ENCODE measurements at regions not wholly inside any gene's neighbourhood (a gene's known extent, or its start where the extent isn't known, plus 50 kb on each side); places are given as distances from the start of the nearest gene placed in this dataset.
"Not testable (repeated sequence)": the region's sequence is repeated elsewhere in the genome, so short reads cannot be mapped to it uniquely, and the experiment has no call there.

DNA sequence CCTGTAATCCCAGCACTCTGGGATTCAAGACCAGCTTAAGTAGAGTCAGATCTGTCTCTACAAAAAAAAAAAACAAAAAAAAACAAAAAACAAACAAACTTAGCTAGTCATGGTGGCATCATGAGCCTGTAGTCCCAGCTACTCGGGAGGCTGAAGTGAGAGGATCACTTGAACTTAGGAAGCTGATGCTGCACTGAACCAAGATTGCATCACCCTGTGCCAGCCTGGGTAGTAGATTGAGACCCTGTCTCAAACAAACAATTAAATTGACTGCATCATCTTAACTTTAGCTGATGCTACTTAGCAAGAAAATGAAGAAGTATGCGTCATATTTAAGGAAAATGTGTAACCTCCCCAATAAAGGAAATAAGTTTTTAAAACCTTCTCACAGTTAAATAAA, 136.6 kb upstream of the ATXN7L3B start:
- DNase-seq: no peak
- TF ChIP-seq, protein P1, sequence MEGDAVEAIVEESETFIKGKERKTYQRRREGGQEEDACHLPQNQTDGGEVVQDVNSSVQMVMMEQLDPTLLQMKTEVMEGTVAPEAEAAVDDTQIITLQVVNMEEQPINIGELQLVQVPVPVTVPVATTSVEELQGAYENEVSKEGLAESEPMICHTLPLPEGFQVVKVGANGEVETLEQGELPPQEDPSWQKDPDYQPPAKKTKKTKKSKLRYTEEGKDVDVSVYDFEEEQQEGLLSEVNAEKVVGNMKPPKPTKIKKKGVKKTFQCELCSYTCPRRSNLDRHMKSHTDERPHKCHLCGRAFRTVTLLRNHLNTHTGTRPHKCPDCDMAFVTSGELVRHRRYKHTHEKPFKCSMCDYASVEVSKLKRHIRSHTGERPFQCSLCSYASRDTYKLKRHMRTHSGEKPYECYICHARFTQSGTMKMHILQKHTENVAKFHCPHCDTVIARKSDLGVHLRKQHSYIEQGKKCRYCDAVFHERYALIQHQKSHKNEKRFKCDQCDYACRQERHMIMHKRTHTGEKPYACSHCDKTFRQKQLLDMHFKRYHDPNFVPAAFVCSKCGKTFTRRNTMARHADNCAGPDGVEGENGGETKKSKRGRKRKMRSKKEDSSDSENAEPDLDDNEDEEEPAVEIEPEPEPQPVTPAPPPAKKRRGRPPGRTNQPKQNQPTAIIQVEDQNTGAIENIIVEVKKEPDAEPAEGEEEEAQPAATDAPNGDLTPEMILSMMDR (IDR thresholded peaks at IDR 0.05): no peak
- Histone ChIP-seq H3K27me3 (no peaks in the 10 kb centered on the region), H3K36me3 (no peaks in the 10 kb centered on the region), H3K4me3 (no peak overlapping the region), H3K27ac (no peak overlapping the region), H3K9me3 (no peaks in the 10 kb centered on the region), H3K4me1 (no peaks in the 10 kb centered on the region)
- intact Hi-C loops (cut with DNase I): no loop called here
- no peak for ATAC-seq

DNA sequence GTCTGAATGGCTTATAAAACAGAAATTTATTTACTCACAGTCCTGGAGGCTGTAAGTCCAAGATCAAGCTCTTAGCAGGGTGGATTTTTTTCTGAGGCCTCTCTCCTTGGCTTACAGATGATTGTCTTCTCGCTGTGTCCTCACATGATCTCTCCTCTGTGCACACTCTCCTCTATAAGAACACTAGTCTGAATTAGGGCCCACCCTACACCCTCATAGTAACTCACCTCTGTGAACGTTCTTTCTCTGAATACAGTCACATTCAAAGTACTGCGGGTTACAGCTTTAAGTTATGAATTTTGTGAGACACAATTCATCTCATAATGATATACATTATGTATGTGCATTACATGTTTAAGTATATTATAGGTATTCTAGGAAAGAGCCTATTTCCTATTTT, 135.7 kb upstream of the ATXN7L3B start:
- TF ChIP-seq, protein P1 (IDR thresholded peaks at IDR 0.05): no peak
- ATAC-seq: no peak
- H3K4me1 ChIP-seq: no peaks in the 10 kb centered on the region
- DNase-seq: no peak
- H3K27ac ChIP-seq: no peak overlapping the region
- H3K36me3 ChIP-seq: no peaks in the 10 kb centered on the region
- H3K4me3 ChIP-seq: no peak overlapping the region
- no peaks in the 10 kb centered on the region for H3K27me3 ChIP-seq
- H3K9me3 ChIP-seq: no peaks in the 10 kb centered on the region
- intact Hi-C loops (cut with DNase I): no loop called here

DNA sequence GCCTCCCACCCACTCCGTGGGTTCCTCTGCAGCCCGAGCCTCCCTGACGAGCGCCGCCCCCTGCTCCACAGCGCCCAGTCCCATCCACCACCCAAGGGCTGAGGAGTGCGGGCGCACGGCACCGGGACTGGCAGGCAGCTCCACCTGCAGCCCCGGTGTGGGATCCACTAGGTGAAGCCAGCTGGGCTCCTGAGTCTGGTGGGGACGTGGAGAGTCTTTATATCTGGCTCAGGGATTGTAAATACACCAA, 134.5 kb upstream of the ATXN7L3B start:
- H3K36me3 ChIP-seq; H3K27me3 ChIP-seq; H3K4me3 ChIP-seq; H3K27ac ChIP-seq; ATAC-seq; DNase-seq; H3K9me3 ChIP-seq; H3K4me1 ChIP-seq; intact Hi-C loops (cut with DNase I): not testable (repeated sequence)

DNA sequence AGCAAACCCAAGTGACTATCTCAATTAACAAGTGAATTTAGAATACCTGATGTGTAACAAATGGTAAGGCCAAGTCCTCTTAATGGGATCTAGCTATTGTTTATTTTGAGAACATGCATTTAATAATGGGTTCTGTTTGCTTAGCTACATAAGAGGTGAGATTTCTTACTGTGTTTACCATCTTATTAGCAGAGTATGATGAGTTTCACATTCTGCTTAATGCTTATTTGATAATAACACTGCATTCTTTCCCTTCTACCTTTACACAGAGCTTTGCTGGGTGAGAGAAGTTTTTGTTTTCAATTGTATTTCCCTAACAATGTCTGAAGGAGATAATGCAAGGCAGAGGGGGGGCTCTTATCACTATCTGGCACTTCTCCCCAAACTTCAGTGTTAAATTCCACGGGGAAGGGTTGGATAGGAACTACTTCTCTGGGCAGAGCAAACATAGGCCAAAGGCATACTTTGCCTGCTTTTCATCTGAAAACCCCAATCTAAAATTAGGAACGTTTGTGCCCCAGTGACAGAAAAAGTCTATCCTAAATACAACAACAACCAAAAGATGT, 129.0 kb upstream of the ATXN7L3B start:
- H3K36me3 ChIP-seq: no peaks in the 10 kb centered on the region
- no peak overlapping the region for H3K4me3 ChIP-seq
- H3K27ac ChIP-seq: no peak overlapping the region
- H3K9me3 ChIP-seq: no peaks in the 10 kb centered on the region
- TF ChIP-seq, protein P1 (IDR thresholded peaks at IDR 0.05): no peak
- intact Hi-C loops (cut with DNase I): no loop called here
- H3K27me3 ChIP-seq: no peaks in the 10 kb centered on the region
- DNase-seq (no peak), ATAC-seq (no peak)
- H3K4me1 ChIP-seq: no peaks in the 10 kb centered on the region

DNA sequence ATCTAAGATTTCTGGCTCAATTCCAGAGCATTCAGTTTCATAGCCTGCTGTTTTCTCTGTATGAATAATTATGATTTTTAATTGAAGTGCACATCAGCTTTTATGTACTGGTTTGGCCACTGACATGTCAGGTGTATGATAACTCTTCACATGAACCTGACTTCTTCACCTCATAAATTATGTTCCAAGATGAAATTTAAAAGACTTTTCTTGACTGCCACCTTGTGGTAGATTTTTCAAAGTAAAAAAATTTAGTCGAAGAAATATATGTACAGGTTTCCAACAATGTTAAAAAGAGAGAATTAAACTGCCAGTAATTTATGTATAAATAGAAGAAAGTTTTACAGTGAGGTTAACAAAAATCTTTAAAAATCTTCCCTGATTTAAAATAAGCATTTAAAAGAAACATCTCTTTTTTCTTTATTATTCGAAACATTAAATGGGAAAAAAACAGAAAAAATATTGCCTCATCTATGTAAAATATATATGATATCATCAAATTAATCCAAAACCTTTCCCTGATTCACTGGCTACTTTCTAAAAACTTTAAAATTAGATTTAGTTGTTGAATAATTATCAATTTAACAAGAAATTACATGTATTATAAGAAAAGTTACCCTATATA, 124.9 kb upstream of the ATXN7L3B start:
- Histone ChIP-seq H3K4me3 (no peak overlapping the region), H3K4me1 (no peaks in the 10 kb centered on the region), H3K27me3 (no peaks in the 10 kb centered on the region), H3K9me3 (no peaks in the 10 kb centered on the region), H3K36me3 (no peaks in the 10 kb centered on the region), H3K27ac (no peak overlapping the region)
- intact Hi-C loops (cut with DNase I): no loop called here
- ATAC-seq (no peak), DNase-seq (no peak)
- TF ChIP-seq, protein P1 (IDR thresholded peaks at IDR 0.05): peak; percentile 46

DNA sequence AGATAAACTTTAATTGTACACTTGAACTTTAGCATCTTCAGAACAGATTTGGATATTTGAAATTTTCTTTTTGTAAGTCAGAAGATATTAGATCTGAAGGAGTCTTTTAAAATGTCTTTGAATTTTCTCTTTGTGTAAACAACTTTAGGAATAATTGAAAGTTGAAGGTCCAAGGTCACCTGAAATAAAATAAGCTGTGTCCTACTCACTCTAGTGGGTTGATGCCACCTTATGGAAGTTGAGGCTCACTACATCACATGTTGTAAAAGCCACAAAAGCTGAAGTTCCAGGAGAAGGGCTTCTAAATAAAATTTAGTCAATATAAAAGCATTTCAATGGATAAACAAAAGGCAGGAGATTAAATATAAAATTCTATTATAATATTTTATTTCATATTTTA, 122.0 kb upstream of the ATXN7L3B start:
- H3K4me1 ChIP-seq: no peaks in the 10 kb centered on the region
- H3K36me3 ChIP-seq: no peaks in the 10 kb centered on the region
- no peaks in the 10 kb centered on the region for H3K27me3 ChIP-seq
- no peak overlapping the region for H3K27ac ChIP-seq
- no peak overlapping the region for H3K4me3 ChIP-seq
- TF ChIP-seq, protein P1 (IDR thresholded peaks at IDR 0.05): peak; percentile 39
- no peak for ATAC-seq
- DNase-seq: no peak
- intact Hi-C loops (cut with DNase I): no loop called here
- no peaks in the 10 kb centered on the region for H3K9me3 ChIP-seq
